Suprapubic skin (tissue), 4 donors: ENCODE measurements at regions not wholly inside any gene's neighbourhood (a gene's known extent, or its start where the extent isn't known, plus 50 kb on each side); places are given as distances from the start of the nearest gene placed in this dataset.

Experiments used
- DNase-seq, 2 donors: peaks; one replicate each; pipeline ENCODE4 v3.0.0-alpha.2; 2019; ENCODE audit warnings: low spot score in 2 of 2
- H3K27ac ChIP-seq: fragments of 200-600 bp; sonication (generic); one replicate; pipeline ENCODE4 v1.5.1; 2019
- H3K27me3 ChIP-seq: fragments of 200-600 bp; sonication (generic); one replicate; pipeline ENCODE4 v1.5.1; 2019
- H3K36me3 ChIP-seq: fragments of 200-600 bp; sonication (generic); one replicate; pipeline ENCODE4 v1.5.1; 2019
- H3K4me1 ChIP-seq: fragments of 200-600 bp; sonication (generic); one replicate; pipeline ENCODE4 v1.5.1; 2019
- H3K4me3 ChIP-seq: fragments of 200-600 bp; sonication (generic); one replicate; pipeline ENCODE4 v1.5.1; 2019; ENCODE audit warnings: mild to moderate bottlenecking
- H3K9me3 ChIP-seq: fragments of 200-600 bp; sonication (generic); one replicate; pipeline ENCODE4 v1.5.1; 2019
- CTCF ChIP-seq, 2 donors: fragments of 200-600 bp in 1 of 2; fragments of 450-650 bp in 1 of 2; sonication (generic) in 1 of 2; IDR thresholded peaks; one replicate each; pipeline ENCODE4 v1.5.1; 2016 to 2019; ENCODE audit warnings: antibody characterized with exemption in 2 of 2, mild to moderate bottlenecking in 1 of 2, moderate library complexity in 1 of 2
- EP300 ChIP-seq: sonication (generic); formaldehyde crosslinking; IDR thresholded peaks from one replicate; pipeline ENCODE4 v1.6.1; 2017; ENCODE audit warnings: antibody characterized with exemption
- POLR2A ChIP-seq, 2 donors: fragments of 450-650 bp; IDR thresholded peaks; one replicate each; pipeline ENCODE4 v1.6.1; 2017; ENCODE audit warnings: antibody characterized with exemption in 2 of 2, mild to moderate bottlenecking in 2 of 2, moderate library complexity in 2 of 2
- POLR2AphosphoS5 ChIP-seq, 3 donors: sonication (generic); formaldehyde crosslinking; IDR thresholded peaks; one replicate each; pipeline ENCODE4 v1.6.1; 2017; ENCODE audit warnings: antibody characterized with exemption in 3 of 3
- WGBS: methylation state at CpG from one replicate; pipeline ENCODE4 v1.1.5; 2018; 5-methylcytosine and 5-hydroxymethylcytosine counted together

- H3K9me3 ChIP-seq: no peaks in the 10 kb centered on the region
- H3K4me3 ChIP-seq: no peak overlapping the region
- no peak overlapping the region for H3K27ac ChIP-seq
- TF ChIP-seq POLR2A (IDR thresholded peaks at IDR 0.05): no peak
- TF ChIP-seq EP300: no peak
- no peak for TF ChIP-seq CTCF (IDR thresholded peaks at IDR 0.05)
- TF ChIP-seq POLR2AphosphoS5 (IDR thresholded peaks at IDR 0.05): no peak
- no peak for DNase-seq
- H3K27me3 ChIP-seq: no peaks in the 10 kb centered on the region
- H3K36me3 ChIP-seq: no peaks in the 10 kb centered on the region
- H3K4me1 ChIP-seq: no peaks in the 10 kb centered on the region
- 88% methylated on average over 4 of the region's 4 CpGs for WGBS
Measured at GRCh38 chr7:41847606-41848005, 144.7 kb upstream of the INHBA start.

- Histone ChIP-seq H3K27ac (no peak overlapping the region), H3K27me3 (no peaks in the 10 kb centered on the region), H3K4me1 (no peaks in the 10 kb centered on the region), H3K9me3 (no peaks in the 10 kb centered on the region), H3K4me3 (no peak overlapping the region), H3K36me3 (no peaks in the 10 kb centered on the region)
- no peak for DNase-seq
- TF ChIP-seq POLR2A (IDR thresholded peaks at IDR 0.05) (no peak), CTCF (IDR thresholded peaks at IDR 0.05) (no peak), EP300 (no peak), POLR2AphosphoS5 (IDR thresholded peaks at IDR 0.05) (no peak)
- WGBS: 88% methylated on average over 1 of the region's 1 CpG
Measured at GRCh38 chr7:41847151-41847550, 144.3 kb upstream of the INHBA start.

GRCh38 chr7:41842956-41843355, 140.1 kb upstream of the INHBA start:
- no peaks in the 10 kb centered on the region for H3K4me1 ChIP-seq
- H3K27me3 ChIP-seq: no peaks in the 10 kb centered on the region

GRCh38 chr7:41837916-41838315, 135.0 kb upstream of the INHBA start:
- H3K27me3 ChIP-seq: no peaks in the 10 kb centered on the region
- no peak overlapping the region for H3K27ac ChIP-seq
- TF ChIP-seq POLR2AphosphoS5 (IDR thresholded peaks at IDR 0.05): no peak
- no peak for TF ChIP-seq CTCF (IDR thresholded peaks at IDR 0.05)
- TF ChIP-seq EP300: no peak
- no peak for TF ChIP-seq POLR2A (IDR thresholded peaks at IDR 0.05)
- no peaks in the 10 kb centered on the region for H3K36me3 ChIP-seq
- no peaks in the 10 kb centered on the region for H3K9me3 ChIP-seq
- H3K4me1 ChIP-seq: peaks cover 13% of the 10 kb centered on the region
- 93% methylated on average over 1 of the region's 1 CpG for whole genome bisulfite sequencing
- no peak overlapping the region for H3K4me3 ChIP-seq
- DNase-seq: no peak

More at GRCh38 chr7:41842956-41843355, 140.1 kb upstream of the INHBA start:
- Histone ChIP-seq H3K9me3 (no peaks in the 10 kb centered on the region), H3K4me3 (no peak overlapping the region), H3K27ac (no peak overlapping the region), H3K36me3 (no peaks in the 10 kb centered on the region)
- WGBS: 80% methylated on average over 4 of the region's 4 CpGs
- DNase-seq: no peak
- no peak for TF ChIP-seq CTCF (IDR thresholded peaks at IDR 0.05)
- no peak for TF ChIP-seq EP300
- no peak for TF ChIP-seq POLR2A (IDR thresholded peaks at IDR 0.05)
- TF ChIP-seq POLR2AphosphoS5 (IDR thresholded peaks at IDR 0.05): no peak

GRCh38 chr7:41835976-41836530, 133.2 kb upstream of the INHBA start:
- DNase-seq: no peak
- H3K4me1 ChIP-seq: peaks cover 13% of the 10 kb centered on the region
- no peak overlapping the region for H3K27ac ChIP-seq
- TF ChIP-seq POLR2A (IDR thresholded peaks at IDR 0.05) (no peak), POLR2AphosphoS5 (IDR thresholded peaks at IDR 0.05) (no peak), EP300 (no peak), CTCF (IDR thresholded peaks at IDR 0.05) (no peak)
- no peaks in the 10 kb centered on the region for H3K36me3 ChIP-seq
- 70% methylated on average over 4 of the region's 4 CpGs for WGBS
- H3K9me3 ChIP-seq: peaks cover 3% of the 10 kb centered on the region
- H3K27me3 ChIP-seq: no peaks in the 10 kb centered on the region
- H3K4me3 ChIP-seq: no peak overlapping the region
